ENCODE measurements at regions not wholly inside any gene's neighbourhood (a gene's known extent, or its start where the extent isn't known, plus 50 kb on each side); places are given as distances from the start of the nearest gene placed in this dataset.

DNA sequence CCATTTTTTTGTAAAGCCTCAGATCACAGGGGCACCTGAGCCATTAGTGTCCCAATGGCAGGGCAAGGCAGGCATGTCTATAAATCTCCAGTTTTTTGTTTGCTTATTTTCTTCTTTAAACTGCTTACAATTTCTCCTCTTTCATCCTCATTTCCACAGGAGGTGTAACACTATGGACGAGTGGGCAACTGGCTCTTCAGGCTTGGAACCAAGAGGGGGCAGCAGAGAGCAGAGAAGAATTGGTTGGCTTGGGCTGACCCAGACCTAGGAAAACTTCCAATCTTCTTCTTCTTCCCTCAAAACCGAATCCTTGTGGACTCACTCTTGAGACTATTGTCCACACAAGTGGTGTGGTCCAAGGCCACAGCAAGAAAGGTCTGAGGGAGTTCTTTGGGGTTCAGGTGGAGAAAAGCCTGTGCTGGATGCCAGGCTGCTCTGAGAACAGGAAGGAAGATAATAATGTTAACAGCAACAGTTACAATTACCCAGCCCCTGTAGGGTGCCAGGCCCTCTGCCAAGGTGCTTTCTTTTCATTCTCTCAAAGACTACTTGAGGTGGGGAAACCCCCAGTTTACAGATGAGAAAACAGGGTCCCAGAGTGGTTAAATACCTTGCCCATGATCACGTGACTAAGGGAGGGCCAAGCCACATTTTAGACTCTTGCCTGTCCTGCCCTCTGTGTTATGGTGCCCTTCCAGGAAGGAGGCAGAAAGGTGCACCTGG lies 70.7 kb upstream of the E2F8 start:
- in situ Hi-C loops (cut with MboI; ENCODE audit: low sequenced_read_pairs) = no loop called here

DNA sequence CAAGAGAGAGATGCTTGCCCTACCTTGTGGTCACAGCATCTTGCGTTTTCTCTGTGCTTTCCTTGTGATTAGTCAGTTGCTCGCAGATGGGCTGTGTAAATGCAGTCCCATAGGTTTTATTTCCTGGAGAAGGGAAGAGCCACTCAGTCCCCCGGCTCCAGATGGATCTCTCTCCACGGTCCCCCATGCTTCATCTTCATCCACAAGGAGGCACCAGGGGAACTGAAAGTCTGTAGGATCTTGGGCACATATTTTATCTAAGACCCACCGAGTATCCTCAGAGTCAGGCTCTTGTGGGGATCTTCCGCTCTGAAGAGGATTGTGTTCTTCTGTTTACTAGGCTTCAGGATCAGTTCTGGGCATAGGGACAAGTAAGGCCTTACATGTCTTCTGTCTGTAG lies 66.8 kb upstream of the E2F8 start:
- in situ Hi-C loops (cut with MboI; ENCODE audit: low sequenced_read_pairs) = no loop called here

- in situ Hi-C loops (cut with MboI; ENCODE audit: low sequenced_read_pairs) = no loop called here
Measured at GRCh38 chr11:19306179-19306944, 65.6 kb upstream of the E2F8 start.

DNA sequence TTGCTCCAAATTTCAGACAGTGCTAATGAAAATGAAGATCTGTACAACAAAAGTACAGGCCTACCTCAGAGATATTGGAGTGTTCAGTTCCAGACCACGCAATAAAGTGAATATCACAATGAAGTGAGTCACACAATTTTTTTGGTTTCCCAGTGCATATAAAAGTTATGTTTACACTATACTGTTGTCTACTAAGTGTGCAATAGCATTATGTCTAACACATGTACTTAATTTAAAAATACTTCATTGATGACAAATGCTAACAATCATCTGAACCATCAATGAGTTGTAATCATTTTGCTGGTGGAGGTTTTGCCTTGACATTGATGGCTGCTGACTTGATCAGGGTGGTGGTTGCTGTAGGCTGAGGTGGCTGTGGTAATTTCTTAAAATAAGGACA lies 60.6 kb upstream of the E2F8 start:
- in situ Hi-C loops (cut with MboI; ENCODE audit: low sequenced_read_pairs) = no loop called here

GRCh38 chr11:19294444-19294843 lies 53.7 kb upstream of the E2F8 start:
- in situ Hi-C loops (cut with MboI; ENCODE audit: low sequenced_read_pairs) = no loop called here

- in situ Hi-C loops (cut with MboI; ENCODE audit: low sequenced_read_pairs) = no loop called here
Measured at GRCh38 chr11:19291064-19291463, 50.3 kb upstream of the E2F8 start.

Data from HL-60/S4 treated with retinoic acid at 250 ng/mL for 4 days and 3 days (cell line).